ENCODE measurements at regions not wholly inside any gene's neighbourhood (a gene's known extent, or its start where the extent isn't known, plus 50 kb on each side); places are given as distances from the start of the nearest gene placed in this dataset.

DNA sequence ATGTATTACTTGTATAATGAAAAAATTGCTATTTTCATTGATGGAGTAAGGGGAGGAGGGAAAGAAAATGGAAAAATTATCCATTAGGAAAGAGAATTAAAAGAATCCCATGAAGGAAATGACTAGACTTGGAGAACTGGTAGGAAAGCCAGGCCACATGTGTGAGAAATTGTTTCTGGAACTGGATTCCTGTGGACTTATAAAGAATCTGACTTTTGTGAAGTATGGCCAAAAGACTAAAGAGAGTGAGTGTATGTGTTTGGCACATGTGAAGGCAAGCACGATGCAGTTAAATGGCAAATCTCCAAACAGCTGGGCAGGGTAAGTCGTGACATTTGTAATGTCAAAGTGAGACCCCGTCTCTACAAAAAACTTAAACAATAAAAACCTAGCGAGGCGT, 89.4 kb downstream of the MTX3 start:
- no peaks in the 10 kb centered on the region for H3K4me1 ChIP-seq (ENCODE audit: insufficient read depth, low read length)
- CTCF ChIA-PET (ENCODE audit: low intra/inter-chr PET ratio, low total read pairs), result no interaction called here
- intact Hi-C loops (cut with micrococcal nuclease; ENCODE audit: unreplicated experiment), result no loop called here
- no peak for TF ChIP-seq KLF16 (CRISPR knock-in tag; IDR thresholded peaks at IDR 0.05)
- TF ChIP-seq, protein P1, sequence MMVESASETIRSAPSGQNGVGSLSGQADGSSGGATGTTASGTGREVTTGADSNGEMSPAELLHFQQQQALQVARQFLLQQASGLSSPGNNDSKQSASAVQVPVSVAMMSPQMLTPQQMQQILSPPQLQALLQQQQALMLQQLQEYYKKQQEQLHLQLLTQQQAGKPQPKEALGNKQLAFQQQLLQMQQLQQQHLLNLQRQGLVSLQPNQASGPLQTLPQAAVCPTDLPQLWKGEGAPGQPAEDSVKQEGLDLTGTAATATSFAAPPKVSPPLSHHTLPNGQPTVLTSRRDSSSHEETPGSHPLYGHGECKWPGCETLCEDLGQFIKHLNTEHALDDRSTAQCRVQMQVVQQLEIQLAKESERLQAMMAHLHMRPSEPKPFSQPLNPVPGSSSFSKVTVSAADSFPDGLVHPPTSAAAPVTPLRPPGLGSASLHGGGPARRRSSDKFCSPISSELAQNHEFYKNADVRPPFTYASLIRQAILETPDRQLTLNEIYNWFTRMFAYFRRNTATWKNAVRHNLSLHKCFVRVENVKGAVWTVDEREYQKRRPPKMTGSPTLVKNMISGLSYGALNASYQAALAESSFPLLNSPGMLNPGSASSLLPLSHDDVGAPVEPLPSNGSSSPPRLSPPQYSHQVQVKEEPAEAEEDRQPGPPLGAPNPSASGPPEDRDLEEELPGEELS (CRISPR knock-in tag; IDR thresholded peaks at IDR 0.05), result no peak
- TF ChIP-seq ZBTB49 (CRISPR knock-in tag; IDR thresholded peaks at IDR 0.05; ENCODE audit: borderline replicate concordance), result no peak
- TF ChIP-seq ZNF646 (CRISPR knock-in tag; IDR thresholded peaks at IDR 0.05), result no peak
- TF ChIP-seq KLF6 (CRISPR knock-in tag; IDR thresholded peaks at IDR 0.05), result no peak
- TF ChIP-seq MAFF (IDR thresholded peaks at IDR 0.05; ENCODE audit: low read depth, low read length), result no peak
- TF ChIP-seq ZNF354B (CRISPR knock-in tag; IDR thresholded peaks at IDR 0.05), result no peak
- TF ChIP-seq ZNF644 (CRISPR knock-in tag; IDR thresholded peaks at IDR 0.05; ENCODE audit: low read depth), result no peak
- no peak for TF ChIP-seq ZNF605 (CRISPR knock-in tag; IDR thresholded peaks at IDR 0.05)
- TF ChIP-seq, protein P2, sequence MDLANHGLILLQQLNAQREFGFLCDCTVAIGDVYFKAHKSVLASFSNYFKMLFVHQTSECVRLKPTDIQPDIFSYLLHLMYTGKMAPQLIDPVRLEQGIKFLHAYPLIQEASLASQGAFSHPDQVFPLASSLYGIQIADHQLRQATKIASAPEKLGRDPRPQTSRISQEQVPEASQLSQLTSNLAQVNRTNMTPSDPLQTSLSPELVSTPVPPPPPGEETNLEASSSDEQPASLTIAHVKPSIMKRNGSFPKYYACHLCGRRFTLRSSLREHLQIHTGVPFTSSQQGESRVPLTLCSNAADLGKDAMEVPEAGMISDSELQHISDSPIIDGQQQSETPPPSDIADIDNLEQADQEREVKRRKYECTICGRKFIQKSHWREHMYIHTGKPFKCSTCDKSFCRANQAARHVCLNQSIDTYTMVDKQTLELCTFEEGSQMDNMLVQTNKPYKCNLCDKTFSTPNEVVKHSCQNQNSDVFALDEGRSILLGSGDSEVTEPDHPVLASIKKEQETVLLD (CRISPR knock-in tag; IDR thresholded peaks at IDR 0.05; ENCODE audit: low read depth), result no peak
- no peak for TF ChIP-seq IRX3 (CRISPR knock-in tag; IDR thresholded peaks at IDR 0.05; ENCODE audit: borderline replicate concordance, low read depth)
- TF ChIP-seq ZNF343 (CRISPR knock-in tag; IDR thresholded peaks at IDR 0.05), result no peak
- no peak for TF ChIP-seq TBP (CRISPR knock-in tag; IDR thresholded peaks at IDR 0.05)
- TF ChIP-seq ELF4 (CRISPR knock-in tag; IDR thresholded peaks at IDR 0.05; ENCODE audit: borderline replicate concordance), result no peak

More for the DNA sequence above, 89.4 kb downstream of the MTX3 start:
- no peak for ATAC-seq
- no peaks in the 10 kb centered on the region for H4K20me1 ChIP-seq (ENCODE audit: insufficient read depth, low read length)
- no peaks in the 10 kb centered on the region for H3K36me3 ChIP-seq (replicated peaks in 1 of 2; ENCODE audit: control insufficient read depth in 1 of 2, insufficient read depth in 2 of 2, low read length in 2 of 2)
- no peak overlapping the region for H3K4me3 ChIP-seq (replicated peaks in 1 of 3; ENCODE audit: insufficient read depth in 1 of 3, low read depth in 2 of 3, low read length in 3 of 3)
- no peaks in the 10 kb centered on the region for H3K9me3 ChIP-seq (ENCODE audit: low read length)
- POLR2A ChIA-PET, result no interaction called here
- no peak overlapping the region for H3K4me2 ChIP-seq (ENCODE audit: low read depth, low read length)
- no peak overlapping the region for H3K27ac ChIP-seq (ENCODE audit: extremely low read length, insufficient read depth, low read length)
- no peak overlapping the region for H2AFZ ChIP-seq (ENCODE audit: low read length)
- FAIRE-seq, result no peak
- BruUV-seq (replicated peaks), result no TSS peak
- no peak overlapping the region for H3K9ac ChIP-seq (ENCODE audit: insufficient read depth, low read depth, low read length)
- 68% methylated on average over 5 of the region's 5 CpGs for WGBS (ENCODE audit: low lambda C conversion rate)
- in situ Hi-C loops (cut with HindIII; ENCODE audit: extremely low pct_ligation_motif_present, low pct_unique_long_range_greater_than_20kb), result no loop called here
- H3K27me3 ChIP-seq (ENCODE audit: control insufficient read depth in 1 of 2, insufficient read depth in 2 of 2, low read length in 2 of 2), result no peaks in the 10 kb centered on the region
- H3K79me2 ChIP-seq (ENCODE audit: insufficient read depth, low read length), result no peaks in the 10 kb centered on the region
- DNase-seq (ENCODE audit: low spot score), result no peak
